Occipital lobe (tissue), 1 donor: ENCODE measurements at regions not wholly inside any gene's neighbourhood (a gene's known extent, or its start where the extent isn't known, plus 50 kb on each side); places are given as distances from the start of the nearest gene placed in this dataset.
A peak's percentile ranks its signal among the peaks of the same experiment; 100 is the strongest.

ENCODE experiments used
- DNase-seq: peaks from one replicate; lab custom pipeline; 2025; lab: John Stamatoyannopoulos, UW

- DNase-seq: no peak
Observed at GRCh38 chr6:159443417-159443920, 249.6 kb downstream of the SOD2 start.

- DNase-seq: no peak
Observed at GRCh38 chr6:159441704-159441981, 251.4 kb downstream of the SOD2 start.

GRCh38 chr6:159440911-159441703, 251.9 kb downstream of the SOD2 start:
- DNase-seq: peak; percentile 2

GRCh38 chr6:159440349-159440748, 252.7 kb downstream of the SOD2 start:
- DNase-seq: no peak

GRCh38 chr6:159439651-159440050, 253.4 kb downstream of the SOD2 start:
- DNase-seq: no peak

GRCh38 chr6:159438106-159438505, 254.9 kb downstream of the SOD2 start:
- DNase-seq: no peak

- no peak for DNase-seq
Observed at GRCh38 chr6:159436581-159436980, 256.5 kb downstream of the SOD2 start.

- no peak for DNase-seq
Observed at GRCh38 chr6:159435701-159436100, 257.3 kb downstream of the SOD2 start.

GRCh38 chr6:159434410-159434809, 258.6 kb downstream of the SOD2 start:
- no peak for DNase-seq

- DNase-seq: no peak
Observed at GRCh38 chr6:159433550-159433949, 259.5 kb downstream of the SOD2 start.

GRCh38 chr6:159431750-159432149, 261.3 kb downstream of the SOD2 start:
- no peak for DNase-seq

GRCh38 chr6:159430323-159430722, 261.1 kb downstream of the FNDC1 start:
- no peak for DNase-seq

- DNase-seq: no peak
Observed at GRCh38 chr6:159429433-159429832, 260.2 kb downstream of the FNDC1 start.

- no peak for DNase-seq
Observed at GRCh38 chr6:159427771-159428170, 258.6 kb downstream of the FNDC1 start.

GRCh38 chr6:159427335-159427734, 258.1 kb downstream of the FNDC1 start:
- no peak for DNase-seq

GRCh38 chr6:159425421-159425820, 256.2 kb downstream of the FNDC1 start:
- DNase-seq: no peak

- DNase-seq: no peak
Observed at GRCh38 chr6:159422041-159422984, 253.1 kb downstream of the FNDC1 start.

GRCh38 chr6:159421586-159421985, 252.4 kb downstream of the FNDC1 start:
- DNase-seq: no peak

GRCh38 chr6:159418997-159419396, 249.8 kb downstream of the FNDC1 start:
- no peak for DNase-seq

- DNase-seq: no peak
Observed at GRCh38 chr6:159416891-159417560, 247.8 kb downstream of the FNDC1 start.

GRCh38 chr6:159415540-159415939, 246.3 kb downstream of the FNDC1 start:
- no peak for DNase-seq

GRCh38 chr6:159414711-159415110, 245.5 kb downstream of the FNDC1 start:
- DNase-seq: no peak
